ENCODE measurements at regions not wholly inside any gene's neighbourhood (a gene's known extent, or its start where the extent isn't known, plus 50 kb on each side); places are given as distances from the start of the nearest gene placed in this dataset.

DNA sequence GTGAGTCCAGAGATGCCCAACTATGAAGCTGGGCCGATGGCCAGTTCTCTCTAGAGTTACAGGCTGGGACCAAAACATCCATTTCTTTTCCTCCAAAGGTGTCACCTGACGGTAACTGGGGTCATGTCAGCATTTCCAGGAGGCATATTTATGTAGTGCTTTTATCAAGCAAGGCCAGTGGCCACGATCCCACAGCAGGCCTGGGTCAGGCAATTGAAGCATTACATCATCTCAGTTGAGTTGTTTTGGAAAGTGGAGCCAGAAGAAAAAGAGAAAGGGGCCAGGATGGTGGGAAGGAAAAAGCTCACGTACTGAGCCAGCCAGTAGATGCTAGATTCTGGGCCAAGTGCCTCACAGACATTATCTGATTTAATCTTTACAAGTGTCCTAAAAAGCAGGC lies 73.9 kb upstream of the BRINP1 start:
- Mint-ChIP-seq H3K4me3 (no peak overlapping the region), H3K27me3 (ENCODE audit: low read depth) (peaks cover 17% of the 10 kb centered on the region), H3K27ac (no peak overlapping the region), H3K9me3 (no peaks in the 10 kb centered on the region; a peak in 1 of 5 replicates), H3K4me1 (peaks cover 48 to 54% of the 10 kb centered on the region in 2 experiments), H3K36me3 (ENCODE audit: insufficient read depth in 1 of 3, low read depth in 3 of 3) (no peaks in the 10 kb centered on the region)
- H3K4ac ChIP-seq (ENCODE audit: low read depth, low read length) = no peak overlapping the region
- H4K8ac ChIP-seq (replicated peaks; ENCODE audit: insufficient read length, low read depth, low read length) = no peak overlapping the region
- H3K27ac ChIP-seq (ENCODE audit: insufficient read length, low read depth, low read length) = no peak overlapping the region
- H3K79me2 ChIP-seq (ENCODE audit: insufficient read depth, low read length) = no peaks in the 10 kb centered on the region
- no peaks in the 10 kb centered on the region for H3K27me3 ChIP-seq (ENCODE audit: insufficient read depth, low read length)
- no peaks in the 10 kb centered on the region for H3K23me2 ChIP-seq (ENCODE audit: insufficient read length, low read depth, low read length, poor library complexity, severe bottlenecking)
- no peak overlapping the region for H2AK5ac ChIP-seq (ENCODE audit: insufficient read length, low read length)
- no peak overlapping the region for H2BK15ac ChIP-seq (ENCODE audit: low read depth, low read length)
- no peak overlapping the region for H3T11ph ChIP-seq (ENCODE audit: low read length)
- TF ChIP-seq, protein P1, sequence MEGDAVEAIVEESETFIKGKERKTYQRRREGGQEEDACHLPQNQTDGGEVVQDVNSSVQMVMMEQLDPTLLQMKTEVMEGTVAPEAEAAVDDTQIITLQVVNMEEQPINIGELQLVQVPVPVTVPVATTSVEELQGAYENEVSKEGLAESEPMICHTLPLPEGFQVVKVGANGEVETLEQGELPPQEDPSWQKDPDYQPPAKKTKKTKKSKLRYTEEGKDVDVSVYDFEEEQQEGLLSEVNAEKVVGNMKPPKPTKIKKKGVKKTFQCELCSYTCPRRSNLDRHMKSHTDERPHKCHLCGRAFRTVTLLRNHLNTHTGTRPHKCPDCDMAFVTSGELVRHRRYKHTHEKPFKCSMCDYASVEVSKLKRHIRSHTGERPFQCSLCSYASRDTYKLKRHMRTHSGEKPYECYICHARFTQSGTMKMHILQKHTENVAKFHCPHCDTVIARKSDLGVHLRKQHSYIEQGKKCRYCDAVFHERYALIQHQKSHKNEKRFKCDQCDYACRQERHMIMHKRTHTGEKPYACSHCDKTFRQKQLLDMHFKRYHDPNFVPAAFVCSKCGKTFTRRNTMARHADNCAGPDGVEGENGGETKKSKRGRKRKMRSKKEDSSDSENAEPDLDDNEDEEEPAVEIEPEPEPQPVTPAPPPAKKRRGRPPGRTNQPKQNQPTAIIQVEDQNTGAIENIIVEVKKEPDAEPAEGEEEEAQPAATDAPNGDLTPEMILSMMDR (conservative IDR thresholded peaks at IDR 0.05) = no peak
- H3K14ac ChIP-seq (ENCODE audit: insufficient read depth, low read length) = no peak overlapping the region
- no peak overlapping the region for H2AFZ ChIP-seq (ENCODE audit: low read length)
- no peak overlapping the region for H3K9ac ChIP-seq (ENCODE audit: extremely low read depth, insufficient read length, low read length)
- H2BK20ac ChIP-seq (ENCODE audit: low read depth, low read length, poor library complexity, severe bottlenecking) = no peak overlapping the region
- DNase-seq = no peak
- no peaks in the 10 kb centered on the region for H3K9me3 ChIP-seq (ENCODE audit: control insufficient read depth, low read depth, low read length)
- H3K4me2 ChIP-seq (ENCODE audit: insufficient read depth, insufficient read length, low read length) = no peak overlapping the region
- H3K79me1 ChIP-seq (ENCODE audit: insufficient read depth, low read depth, low read length, poor library complexity, severe bottlenecking) = no peaks in the 10 kb centered on the region
- H3K56ac ChIP-seq (ENCODE audit: insufficient read length, low read depth, low read length) = no peak overlapping the region
- H3K23ac ChIP-seq (ENCODE audit: insufficient read length, low read depth, low read length) = no peak overlapping the region
- H3K18ac ChIP-seq (ENCODE audit: insufficient read length, low read depth, low read length) = no peak overlapping the region
- no peak overlapping the region for H2BK12ac ChIP-seq (ENCODE audit: insufficient read length, low read depth, low read length)
- H4K5ac ChIP-seq (ENCODE audit: insufficient read length, low read depth, low read length) = no peak overlapping the region
- no CpG with 5 or more reads among the region's 4 CpGs for WGBS (ENCODE audit: extremely low coverage, insufficient read length, low lambda C conversion rate)
- no peak overlapping the region for H2BK120ac ChIP-seq (ENCODE audit: low read depth, low read length, poor library complexity, severe bottlenecking)
- no peaks in the 10 kb centered on the region for H4K20me1 ChIP-seq (ENCODE audit: control insufficient read depth, insufficient read depth, insufficient read length)
- H2BK5ac ChIP-seq (ENCODE audit: insufficient read length, low read length) = no peak overlapping the region
- H3K4me1 ChIP-seq (ENCODE audit: insufficient read depth, low read length) = peaks cover 12% of the 10 kb centered on the region; the same call in 1 of the 2 replicates
- no peak overlapping the region for H4K91ac ChIP-seq (ENCODE audit: insufficient read length, low read depth, low read length)

Measured in H9 (cell line).